ENCODE measurements at regions not wholly inside any gene's neighbourhood (a gene's known extent, or its start where the extent isn't known, plus 50 kb on each side); places are given as distances from the start of the nearest gene placed in this dataset.

DNA sequence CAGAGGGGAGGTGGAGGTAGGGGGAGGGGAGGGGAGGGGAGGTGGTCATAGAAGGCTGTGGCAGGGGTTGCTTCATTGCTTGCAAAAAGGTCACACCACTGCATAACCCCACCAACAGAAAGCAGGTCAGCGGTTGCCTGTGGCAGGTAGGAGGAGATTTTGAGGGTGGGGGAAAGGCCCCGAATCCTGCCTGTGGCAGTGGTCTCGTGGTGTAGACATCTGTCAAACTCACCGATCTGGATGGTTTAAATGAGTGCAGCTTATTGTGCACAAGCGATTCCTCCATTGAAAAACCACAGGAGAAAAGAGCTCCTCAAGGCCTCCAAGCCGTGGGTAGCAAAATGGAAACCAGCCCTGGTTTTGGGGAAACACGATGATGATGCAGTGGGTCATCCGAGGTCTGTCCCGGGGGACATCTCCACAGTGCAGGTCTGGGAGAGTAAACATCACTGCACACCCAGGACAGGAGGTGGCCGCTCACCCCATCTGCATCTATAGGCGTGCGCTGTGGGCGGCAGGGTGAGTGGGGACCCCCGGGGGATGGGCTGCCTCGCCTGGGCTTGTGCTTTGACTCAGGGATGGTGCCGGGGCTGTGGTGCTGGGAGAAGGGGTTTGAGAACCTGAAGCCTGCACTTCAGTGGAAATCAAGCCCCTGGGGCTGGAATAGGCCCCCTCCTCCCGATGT is 112.3 kb downstream of the CRYAA start (continued):
- TF ChIP-seq, protein P1, sequence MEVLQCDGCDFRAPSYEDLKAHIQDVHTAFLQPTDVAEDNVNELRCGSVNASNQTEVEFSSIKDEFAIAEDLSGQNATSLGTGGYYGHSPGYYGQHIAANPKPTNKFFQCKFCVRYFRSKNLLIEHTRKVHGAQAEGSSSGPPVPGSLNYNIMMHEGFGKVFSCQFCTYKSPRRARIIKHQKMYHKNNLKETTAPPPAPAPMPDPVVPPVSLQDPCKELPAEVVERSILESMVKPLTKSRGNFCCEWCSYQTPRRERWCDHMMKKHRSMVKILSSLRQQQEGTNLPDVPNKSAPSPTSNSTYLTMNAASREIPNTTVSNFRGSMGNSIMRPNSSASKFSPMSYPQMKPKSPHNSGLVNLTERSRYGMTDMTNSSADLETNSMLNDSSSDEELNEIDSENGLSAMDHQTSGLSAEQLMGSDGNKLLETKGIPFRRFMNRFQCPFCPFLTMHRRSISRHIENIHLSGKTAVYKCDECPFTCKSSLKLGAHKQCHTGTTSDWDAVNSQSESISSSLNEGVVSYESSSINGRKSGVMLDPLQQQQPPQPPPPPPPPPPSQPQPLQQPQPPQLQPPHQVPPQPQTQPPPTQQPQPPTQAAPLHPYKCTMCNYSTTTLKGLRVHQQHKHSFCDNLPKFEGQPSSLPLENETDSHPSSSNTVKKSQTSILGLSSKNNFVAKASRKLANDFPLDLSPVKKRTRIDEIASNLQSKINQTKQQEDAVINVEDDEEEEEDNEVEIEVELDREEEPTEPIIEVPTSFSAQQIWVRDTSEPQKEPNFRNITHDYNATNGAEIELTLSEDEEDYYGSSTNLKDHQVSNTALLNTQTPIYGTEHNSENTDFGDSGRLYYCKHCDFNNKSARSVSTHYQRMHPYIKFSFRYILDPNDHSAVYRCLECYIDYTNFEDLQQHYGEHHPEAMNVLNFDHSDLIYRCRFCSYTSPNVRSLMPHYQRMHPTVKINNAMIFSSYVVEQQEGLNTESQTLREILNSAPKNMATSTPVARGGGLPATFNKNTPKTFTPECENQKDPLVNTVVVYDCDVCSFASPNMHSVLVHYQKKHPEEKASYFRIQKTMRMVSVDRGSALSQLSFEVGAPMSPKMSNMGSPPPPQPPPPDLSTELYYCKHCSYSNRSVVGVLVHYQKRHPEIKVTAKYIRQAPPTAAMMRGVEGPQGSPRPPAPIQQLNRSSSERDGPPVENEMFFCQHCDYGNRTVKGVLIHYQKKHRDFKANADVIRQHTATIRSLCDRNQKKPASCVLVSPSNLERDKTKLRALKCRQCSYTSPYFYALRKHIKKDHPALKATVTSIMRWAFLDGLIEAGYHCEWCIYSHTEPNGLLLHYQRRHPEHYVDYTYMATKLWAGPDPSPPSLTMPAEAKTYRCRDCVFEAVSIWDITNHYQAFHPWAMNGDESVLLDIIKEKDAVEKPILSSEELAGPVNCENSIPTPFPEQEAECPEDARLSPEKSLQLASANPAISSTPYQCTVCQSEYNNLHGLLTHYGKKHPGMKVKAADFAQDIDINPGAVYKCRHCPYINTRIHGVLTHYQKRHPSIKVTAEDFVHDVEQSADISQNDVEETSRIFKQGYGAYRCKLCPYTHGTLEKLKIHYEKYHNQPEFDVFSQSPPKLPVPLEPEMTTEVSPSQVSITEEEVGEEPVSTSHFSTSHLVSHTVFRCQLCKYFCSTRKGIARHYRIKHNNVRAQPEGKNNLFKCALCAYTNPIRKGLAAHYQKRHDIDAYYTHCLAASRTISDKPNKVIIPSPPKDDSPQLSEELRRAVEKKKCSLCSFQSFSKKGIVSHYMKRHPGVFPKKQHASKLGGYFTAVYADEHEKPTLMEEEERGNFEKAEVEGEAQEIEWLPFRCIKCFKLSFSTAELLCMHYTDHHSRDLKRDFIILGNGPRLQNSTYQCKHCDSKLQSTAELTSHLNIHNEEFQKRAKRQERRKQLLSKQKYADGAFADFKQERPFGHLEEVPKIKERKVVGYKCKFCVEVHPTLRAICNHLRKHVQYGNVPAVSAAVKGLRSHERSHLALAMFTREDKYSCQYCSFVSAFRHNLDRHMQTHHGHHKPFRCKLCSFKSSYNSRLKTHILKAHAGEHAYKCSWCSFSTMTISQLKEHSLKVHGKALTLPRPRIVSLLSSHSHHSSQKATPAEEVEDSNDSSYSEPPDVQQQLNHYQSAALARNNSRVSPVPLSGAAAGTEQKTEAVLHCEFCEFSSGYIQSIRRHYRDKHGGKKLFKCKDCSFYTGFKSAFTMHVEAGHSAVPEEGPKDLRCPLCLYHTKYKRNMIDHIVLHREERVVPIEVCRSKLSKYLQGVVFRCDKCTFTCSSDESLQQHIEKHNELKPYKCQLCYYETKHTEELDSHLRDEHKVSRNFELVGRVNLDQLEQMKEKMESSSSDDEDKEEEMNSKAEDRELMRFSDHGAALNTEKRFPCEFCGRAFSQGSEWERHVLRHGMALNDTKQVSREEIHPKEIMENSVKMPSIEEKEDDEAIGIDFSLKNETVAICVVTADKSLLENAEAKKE (CRISPR knock-in tag; IDR thresholded peaks at IDR 0.05) = no peak
- TF ChIP-seq, protein P2, sequence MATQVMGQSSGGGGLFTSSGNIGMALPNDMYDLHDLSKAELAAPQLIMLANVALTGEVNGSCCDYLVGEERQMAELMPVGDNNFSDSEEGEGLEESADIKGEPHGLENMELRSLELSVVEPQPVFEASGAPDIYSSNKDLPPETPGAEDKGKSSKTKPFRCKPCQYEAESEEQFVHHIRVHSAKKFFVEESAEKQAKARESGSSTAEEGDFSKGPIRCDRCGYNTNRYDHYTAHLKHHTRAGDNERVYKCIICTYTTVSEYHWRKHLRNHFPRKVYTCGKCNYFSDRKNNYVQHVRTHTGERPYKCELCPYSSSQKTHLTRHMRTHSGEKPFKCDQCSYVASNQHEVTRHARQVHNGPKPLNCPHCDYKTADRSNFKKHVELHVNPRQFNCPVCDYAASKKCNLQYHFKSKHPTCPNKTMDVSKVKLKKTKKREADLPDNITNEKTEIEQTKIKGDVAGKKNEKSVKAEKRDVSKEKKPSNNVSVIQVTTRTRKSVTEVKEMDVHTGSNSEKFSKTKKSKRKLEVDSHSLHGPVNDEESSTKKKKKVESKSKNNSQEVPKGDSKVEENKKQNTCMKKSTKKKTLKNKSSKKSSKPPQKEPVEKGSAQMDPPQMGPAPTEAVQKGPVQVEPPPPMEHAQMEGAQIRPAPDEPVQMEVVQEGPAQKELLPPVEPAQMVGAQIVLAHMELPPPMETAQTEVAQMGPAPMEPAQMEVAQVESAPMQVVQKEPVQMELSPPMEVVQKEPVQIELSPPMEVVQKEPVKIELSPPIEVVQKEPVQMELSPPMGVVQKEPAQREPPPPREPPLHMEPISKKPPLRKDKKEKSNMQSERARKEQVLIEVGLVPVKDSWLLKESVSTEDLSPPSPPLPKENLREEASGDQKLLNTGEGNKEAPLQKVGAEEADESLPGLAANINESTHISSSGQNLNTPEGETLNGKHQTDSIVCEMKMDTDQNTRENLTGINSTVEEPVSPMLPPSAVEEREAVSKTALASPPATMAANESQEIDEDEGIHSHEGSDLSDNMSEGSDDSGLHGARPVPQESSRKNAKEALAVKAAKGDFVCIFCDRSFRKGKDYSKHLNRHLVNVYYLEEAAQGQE (IDR thresholded peaks at IDR 0.05; ENCODE audit: unreplicated experiment) = no peak
- TF ChIP-seq POLR2AphosphoS5 (IDR thresholded peaks at IDR 0.05; ENCODE audit: low read depth) (no peak), EZH2 (IDR thresholded peaks at IDR 0.05; ENCODE audit: low read depth, unreplicated experiment) (no peak), EZH2phosphoT487 (IDR thresholded peaks at IDR 0.05; ENCODE audit: unreplicated experiment) (no peak), ZNF331 (CRISPR knock-in tag; IDR thresholded peaks at IDR 0.05; ENCODE audit: low read depth) (no peak), JUNB (IDR thresholded peaks at IDR 0.05; ENCODE audit: unreplicated experiment) (no peak), STAT1 (IDR thresholded peaks at IDR 0.05; ENCODE audit: unreplicated experiment) (no peak)
- TF ChIP-seq, protein P3, sequence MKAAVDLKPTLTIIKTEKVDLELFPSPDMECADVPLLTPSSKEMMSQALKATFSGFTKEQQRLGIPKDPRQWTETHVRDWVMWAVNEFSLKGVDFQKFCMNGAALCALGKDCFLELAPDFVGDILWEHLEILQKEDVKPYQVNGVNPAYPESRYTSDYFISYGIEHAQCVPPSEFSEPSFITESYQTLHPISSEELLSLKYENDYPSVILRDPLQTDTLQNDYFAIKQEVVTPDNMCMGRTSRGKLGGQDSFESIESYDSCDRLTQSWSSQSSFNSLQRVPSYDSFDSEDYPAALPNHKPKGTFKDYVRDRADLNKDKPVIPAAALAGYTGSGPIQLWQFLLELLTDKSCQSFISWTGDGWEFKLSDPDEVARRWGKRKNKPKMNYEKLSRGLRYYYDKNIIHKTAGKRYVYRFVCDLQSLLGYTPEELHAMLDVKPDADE (IDR thresholded peaks at IDR 0.05) = no peak

Measured in GM23338 (cell line).